NCI-H2081 treated with DMSO at 0.1 percent for 48 hours (cell line): ENCODE measurements at regions not wholly inside any gene's neighbourhood (a gene's known extent, or its start where the extent isn't known, plus 50 kb on each side); places are given as distances from the start of the nearest gene placed in this dataset.

ENCODE experiments used
- DNase-seq: peaks from one replicate; lab custom pipeline; 2025; lab: John Stamatoyannopoulos, UW

DNA sequence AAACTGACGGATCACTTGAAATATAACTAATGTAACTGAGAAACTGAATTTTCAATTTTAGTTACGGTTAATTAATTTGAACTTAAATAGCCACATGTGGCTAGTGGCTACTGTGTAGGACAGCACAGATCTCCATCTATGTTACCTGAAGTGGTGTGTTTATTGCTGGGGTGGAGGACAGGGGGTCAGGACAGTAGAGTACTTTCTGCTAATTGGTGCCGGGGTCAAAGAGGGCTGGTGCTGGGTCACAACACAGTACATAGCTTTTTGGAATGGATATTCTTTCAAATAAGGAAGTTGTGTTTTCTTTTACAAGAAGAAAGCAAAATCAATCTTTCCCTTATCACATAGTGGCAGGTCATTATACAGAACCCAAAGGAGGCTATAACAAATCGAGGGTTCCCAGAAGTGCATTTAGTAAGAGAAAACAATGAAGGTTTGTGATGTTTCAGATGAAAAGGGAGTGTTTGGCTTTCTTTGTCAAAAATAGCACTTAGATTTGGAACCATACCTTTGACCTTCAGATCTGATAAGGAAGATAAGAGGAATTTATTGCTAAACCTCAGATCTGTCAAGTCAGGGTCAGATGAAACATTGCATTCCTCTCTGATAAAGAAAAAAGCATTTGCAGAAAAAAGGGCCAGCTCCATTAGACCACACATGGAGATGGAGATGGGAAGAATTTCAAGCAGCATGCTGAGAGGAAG lies 384.5 kb downstream of the AASDHPPT start:
- no peak for DNase-seq

DNA sequence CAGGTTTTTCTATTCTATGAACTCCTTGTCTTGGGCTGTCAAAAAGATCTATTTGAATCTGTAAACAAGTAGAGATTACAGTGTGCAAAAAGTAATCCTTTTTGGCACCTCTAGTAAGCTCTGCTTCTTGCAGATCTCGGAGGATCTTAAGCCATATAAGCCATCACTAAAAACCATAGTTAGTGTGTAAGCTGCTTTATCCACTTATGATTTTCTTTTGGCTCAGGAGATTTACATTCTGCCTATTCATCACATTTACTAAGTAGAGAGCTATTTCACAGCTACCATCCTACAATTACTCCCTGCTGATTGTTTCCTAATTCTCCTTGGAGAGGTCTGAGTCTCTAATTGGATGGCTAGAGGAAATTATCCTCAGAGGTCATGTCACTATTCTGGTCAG lies 385.7 kb downstream of the AASDHPPT start:
- DNase-seq: no peak

DNA sequence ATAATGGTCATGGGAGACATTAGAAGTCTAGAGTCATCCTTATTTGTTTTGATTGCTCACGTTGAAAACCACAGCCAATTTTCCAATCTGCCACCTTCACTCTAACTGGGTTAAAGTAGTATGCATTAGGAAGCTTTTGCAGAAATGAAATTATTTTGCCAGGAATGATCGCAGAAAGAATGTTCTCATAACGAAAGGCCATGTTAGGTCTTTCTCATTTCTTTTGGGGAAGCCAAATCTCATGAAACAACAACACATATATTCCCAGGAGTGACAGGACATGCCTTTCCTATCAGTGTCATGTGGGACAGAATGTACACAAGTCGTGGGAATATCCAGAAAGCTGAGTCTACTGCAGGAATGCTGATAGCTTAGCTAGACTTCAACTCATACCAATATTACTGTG lies 386.3 kb downstream of the AASDHPPT start:
- no peak for DNase-seq

DNA sequence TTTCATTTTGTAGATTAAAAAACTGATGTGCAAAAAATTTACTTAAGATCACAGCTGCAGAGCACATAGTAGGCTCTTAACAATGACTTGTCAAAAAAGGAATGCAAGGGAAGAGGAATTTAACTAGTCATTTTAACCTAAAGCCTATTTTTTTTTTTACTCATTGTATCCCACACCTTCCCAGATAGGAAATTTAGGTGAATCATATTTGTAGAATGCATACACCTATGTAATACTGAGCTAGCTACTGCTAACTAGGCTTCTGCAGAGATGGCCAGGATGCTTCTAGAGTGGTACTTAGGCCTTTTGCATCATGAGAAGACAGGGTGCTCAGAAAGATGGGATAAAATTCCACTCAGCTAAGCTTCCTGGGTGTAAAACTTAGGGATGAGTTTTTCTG lies 387.3 kb downstream of the AASDHPPT start:
- no peak for DNase-seq

DNA sequence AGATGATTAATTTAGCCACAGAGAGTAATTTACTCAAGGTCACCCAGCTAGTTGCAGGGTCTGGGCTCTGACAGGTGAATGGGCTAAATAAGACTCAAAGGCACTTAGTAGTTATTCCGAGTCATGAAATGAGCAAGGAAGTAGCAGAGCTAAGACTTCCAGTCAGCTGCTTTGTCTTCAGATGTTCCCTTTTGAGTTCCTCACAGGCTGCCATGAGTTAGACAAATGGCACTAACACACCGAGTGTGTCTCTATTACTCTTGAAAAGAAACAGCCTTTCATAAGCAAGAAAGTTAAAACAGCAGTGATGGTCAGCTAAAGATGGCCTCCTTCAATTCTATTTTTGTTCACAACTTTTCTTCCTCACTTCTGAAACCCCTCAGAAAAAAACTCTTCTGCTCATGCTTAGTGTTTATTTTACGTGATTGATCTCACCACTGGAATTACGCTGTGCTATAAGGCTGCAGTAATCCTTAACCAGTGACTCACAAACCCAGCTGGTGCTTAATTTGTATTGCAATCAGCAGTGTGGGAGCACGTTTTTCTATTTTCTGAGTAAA lies 389.1 kb downstream of the AASDHPPT start:
- DNase-seq: no peak

DNA sequence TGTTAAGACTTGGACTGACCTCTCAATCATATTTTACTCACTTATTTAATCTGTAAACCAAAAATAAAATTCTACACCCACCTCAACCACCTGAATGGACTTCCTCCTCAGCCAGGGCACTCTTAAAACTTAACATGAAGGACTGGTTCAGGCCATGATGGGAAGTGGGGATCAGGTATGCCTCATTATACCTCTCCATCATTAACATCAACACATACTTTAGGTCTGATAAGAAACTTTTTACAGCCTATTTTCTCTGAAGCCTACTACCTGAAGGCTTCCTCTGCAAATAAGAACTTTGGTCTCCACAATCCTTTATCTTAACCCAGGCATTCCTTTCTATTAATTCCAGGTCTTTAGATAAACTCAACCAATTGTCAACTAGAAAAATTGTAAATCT lies 390.0 kb downstream of the AASDHPPT start:
- DNase-seq: no peak

DNA sequence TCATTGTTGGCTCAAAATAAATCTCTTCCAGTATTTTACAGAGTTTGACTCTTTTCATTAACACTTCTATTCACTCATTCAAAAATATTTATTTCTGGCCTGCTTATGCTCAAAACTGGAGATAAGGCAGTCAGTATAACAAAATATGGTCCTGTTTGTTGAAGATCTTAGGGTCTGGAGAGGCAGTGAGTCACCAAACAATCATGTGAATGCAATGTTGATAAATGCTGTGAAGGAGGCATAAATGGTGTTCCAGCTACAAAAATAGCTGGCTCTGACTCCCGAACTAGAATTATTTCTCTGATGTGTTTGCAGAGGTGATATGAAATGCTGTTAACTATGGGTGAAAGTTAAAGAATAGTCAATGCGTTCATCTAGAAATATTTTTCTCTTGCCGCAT lies 390.6 kb downstream of the AASDHPPT start:
- no peak for DNase-seq

DNA sequence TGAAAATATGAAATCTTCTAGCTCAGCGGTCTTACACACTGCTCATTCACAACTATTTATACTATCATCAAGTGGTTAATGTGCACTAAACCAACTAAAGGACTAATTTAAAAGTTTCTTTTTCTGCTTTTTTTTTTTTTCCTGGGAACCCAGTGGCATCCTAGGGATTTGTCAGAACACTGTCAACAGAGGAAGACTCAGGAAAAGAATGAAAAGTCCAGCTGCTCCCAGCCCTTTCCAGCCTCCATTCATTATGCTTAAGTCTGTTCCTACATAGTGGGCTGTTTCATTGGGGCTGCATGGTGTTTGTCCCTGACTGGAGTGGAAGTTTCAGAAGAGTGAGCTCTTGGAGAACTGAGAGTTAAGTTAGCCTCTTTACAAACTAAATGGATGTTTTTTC lies 391.1 kb downstream of the AASDHPPT start:
- no peak for DNase-seq

DNA sequence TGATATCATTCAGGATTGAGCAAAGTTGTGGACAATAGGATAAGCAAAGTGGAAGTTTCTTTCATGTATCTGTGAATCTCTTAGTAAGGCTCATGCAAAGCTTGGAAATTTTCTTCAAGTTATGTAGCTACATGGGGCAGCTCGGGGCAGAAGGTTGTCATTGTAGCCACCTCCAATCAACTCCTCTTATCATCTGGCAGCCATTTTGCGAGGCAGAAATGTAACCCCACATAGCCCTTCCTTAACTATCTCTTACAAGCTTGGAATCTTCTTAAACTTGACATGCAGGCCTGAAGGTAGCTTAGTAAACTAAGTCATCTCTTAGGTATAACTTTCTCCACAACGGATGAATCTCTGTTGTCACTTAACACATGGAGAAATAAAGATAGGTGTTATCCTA lies 392.8 kb downstream of the AASDHPPT start:
- DNase-seq: no peak

DNA sequence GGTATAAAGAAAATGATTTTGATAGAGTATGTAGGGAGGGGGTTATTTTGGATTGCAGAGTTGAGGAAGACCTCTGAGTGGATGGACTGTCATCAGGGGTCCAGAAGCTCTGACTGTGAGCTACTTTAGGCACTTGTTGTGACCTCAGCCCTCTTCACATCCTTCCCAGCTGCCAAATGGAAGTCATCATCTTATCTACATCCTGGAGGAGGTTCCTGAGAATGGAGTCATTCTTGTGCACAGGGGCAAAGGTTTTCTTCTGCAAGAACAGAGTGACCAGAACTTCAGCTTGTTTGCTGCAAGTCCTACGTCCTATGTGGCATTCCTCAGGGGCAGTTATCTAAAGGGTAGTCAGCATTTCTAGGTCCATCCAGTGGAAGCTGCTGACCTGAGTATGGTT lies 393.8 kb downstream of the AASDHPPT start:
- no peak for DNase-seq

DNA sequence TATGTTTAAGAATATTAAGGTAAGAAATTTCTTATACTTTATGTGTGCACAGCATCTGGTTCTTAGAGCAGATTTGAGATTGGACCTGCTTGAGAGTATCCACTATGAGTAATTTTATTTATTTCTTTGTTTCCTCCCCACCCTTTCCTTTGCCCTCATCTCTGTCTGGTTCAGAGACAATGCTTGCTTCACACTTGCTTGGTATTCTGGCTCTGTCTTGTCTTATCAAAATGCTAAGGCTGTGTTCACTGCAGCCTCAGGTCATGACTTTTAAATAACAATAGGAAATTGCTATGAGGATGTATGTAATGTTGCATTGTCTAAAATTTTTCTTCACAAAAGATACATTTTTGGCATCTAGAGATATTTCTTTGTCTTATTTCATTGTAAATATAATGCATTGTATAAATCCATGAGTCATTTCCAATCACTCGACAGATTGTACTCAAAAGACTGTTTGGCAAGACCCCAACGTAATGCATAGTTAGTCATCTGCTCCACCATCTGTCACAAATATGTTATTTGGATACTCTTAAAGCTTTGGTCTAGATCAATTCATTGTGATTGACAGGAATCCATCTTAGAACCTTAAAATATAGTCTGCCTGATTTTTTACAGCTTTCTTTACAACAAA lies 395.7 kb downstream of the AASDHPPT start:
- DNase-seq: no peak

DNA sequence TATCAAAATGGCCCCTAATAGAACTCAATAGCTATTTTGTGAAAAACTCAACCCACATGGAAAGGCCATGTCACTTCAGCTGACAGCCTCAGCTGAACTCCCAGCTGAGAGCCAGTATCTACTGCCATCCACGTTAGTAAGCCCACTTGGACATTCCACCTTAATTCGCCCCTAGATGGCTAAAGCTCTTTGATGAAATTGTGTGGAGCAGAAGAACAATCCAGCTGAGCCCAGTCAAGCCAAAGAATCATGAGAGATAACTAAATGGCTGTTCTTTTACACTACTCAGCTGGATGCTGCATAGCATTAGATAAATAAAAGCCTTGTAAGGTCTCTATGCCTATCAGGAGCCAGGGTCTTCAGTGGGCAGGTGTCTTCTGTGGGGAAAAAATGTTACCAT lies 396.8 kb downstream of the AASDHPPT start:
- DNase-seq: no peak

DNA sequence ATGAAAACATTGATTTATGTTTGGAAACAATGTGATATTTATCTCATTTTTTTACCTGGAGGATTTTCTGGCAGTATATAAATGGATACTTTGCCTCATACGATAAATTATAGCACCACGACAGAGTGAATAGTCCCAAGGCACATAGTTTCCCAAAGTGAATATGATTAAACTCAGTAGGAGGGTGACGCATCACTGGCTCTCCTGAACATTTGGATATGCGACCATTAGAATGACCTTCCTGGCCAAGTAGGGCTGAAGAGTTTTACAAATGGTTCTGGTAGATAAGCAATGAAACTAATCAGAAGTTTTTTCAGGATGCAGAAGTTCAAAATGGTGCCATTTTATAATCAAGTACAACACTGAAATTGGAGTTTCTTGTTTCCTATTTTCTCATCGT lies 397.7 kb downstream of the AASDHPPT start:
- DNase-seq: no peak

DNA sequence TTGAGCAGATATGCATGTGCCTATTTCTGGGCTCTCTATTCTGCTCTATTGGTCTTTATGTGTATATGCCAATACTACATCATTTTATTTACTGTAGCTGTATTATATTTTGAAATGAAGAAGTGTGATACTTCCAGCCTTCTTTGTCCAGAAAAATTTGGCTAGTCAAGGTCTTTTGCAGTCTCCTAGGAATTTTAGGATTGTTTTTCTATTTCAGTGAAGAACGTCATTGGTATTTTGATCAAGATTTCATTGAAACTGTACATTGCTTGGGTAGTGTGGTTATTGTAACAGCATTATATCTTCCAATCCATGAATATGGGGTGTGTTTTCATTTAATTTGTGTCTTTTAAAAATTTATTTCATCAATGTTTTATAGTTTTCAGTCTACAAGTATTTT lies 400.3 kb downstream of the AASDHPPT start:
- no peak for DNase-seq

DNA sequence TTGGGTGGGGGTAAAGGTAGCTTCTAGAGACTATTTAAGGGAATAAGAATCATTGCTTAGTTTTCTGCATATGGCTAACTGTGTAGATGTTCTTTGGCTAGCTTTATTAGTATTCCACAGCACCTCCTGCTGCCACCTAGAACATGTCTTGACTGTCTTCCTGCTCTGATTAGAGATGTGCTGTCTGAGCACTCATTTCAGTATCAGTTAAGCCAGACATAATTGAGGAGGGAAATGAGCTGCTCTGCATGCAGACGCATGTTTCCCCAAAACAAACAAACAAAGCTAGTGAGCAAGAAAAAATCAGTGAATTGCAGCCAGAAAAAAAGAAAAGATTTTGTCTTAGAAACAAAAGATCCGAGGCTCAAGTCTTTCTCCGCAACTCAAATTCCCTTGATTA lies 402.2 kb downstream of the AASDHPPT start:
- no peak for DNase-seq

DNA sequence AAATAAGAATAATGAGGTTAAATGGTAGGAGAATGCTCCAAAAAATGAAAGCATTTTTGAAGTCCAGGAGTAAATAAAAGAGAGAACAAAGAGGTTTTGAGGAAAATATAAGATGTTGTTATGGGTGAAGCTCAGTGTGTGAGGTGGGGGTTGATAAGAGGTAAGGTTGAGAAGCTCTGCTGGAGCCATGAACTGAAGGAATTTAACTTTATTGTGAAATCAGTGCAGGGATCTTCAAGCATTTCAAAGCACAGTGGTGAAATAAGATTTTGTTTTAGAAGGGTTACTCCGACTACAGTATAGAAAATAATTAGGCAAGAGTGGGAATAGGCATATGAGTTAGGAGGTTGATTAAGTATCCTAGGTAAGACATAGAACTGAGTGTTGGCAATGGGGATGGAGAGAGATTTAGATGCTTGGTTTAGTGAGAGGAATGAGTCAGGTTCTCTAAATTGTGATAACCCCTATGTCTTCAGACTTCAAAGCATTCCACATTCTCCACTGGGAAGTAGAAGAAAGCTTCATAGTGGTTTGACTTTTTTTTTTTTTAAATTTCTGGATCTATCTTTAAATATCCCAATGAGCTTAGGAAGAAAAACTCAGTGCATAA lies 403.2 kb downstream of the AASDHPPT start:
- no peak for DNase-seq

DNA sequence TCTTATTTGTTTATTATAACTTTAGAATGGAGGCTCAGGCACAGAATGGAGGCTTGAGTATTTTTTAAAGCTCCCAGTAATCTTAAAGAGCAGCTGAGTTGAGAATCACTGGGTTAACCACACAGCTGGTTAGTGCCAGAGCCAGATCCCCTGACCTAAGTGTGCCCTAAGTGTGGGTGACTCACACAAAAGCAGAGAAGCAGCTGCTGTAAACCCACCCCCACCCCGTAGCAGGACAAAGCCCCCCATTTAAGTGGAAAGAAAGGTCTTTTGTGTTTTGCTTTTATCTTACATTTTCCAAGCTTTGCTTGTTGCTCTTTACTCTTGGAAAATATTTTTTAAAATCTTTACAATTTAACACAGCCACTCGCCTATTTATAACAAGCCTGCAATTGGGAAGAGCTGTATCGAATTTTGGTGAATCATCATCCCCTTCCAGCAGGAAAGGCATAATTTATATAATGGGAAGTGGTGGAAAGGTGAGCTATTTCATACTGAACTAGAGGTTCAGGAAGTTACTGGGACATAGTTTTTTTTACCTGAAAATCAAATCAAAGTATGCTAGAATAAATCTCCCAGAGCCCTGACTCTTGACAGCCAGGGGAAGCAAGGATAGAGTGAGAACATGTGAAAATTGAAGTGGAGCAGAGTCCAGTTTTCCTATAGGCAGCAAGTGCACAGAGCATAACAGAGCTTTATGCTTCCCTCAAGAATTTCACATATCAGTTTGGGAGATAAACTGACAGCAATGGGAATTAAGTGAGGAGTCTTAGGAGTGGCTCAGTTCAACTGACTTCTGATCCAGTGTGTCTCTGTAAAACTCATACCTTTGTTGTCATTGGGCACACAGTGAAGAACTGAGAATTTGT lies 405.7 kb downstream of the AASDHPPT start:
- DNase-seq: no peak

DNA sequence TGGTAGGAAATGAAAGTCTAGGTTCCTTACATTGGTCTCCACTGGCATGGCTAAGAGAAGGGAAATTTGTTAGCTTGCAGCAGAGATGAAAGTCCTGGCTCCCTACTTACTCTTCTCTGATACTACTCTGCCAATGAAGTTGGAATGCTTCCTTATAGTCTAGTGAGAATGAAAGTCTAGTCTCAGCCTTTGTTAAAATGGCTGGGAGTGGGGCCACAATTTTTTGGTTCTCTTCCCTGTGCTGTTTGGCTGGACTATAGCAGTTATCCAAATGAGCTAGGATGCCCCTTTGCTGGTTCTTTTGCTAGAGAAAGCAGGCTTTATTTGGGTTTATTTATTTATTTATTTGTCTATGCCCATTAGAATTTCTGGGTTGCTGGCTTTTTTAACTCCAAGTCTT lies 414.3 kb downstream of the AASDHPPT start:
- no peak for DNase-seq

DNA sequence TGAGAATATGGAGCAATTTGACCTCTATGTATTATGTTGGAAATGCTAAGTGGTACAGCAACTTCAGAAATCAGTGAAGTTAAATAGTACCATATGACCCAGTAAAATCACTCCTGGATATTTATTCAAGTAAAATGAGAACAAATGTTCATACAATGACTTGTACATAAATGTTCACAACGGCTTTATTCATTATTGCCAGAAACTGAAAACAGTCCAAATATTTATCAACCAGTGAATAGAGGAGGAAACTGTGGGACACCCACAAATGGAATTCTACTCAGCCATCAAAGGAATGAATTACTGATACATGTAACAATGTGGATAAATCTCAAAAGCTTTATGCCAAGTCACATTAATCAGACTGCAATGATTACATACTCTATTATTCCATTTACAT lies 416.3 kb downstream of the AASDHPPT start:
- DNase-seq: no peak

DNA sequence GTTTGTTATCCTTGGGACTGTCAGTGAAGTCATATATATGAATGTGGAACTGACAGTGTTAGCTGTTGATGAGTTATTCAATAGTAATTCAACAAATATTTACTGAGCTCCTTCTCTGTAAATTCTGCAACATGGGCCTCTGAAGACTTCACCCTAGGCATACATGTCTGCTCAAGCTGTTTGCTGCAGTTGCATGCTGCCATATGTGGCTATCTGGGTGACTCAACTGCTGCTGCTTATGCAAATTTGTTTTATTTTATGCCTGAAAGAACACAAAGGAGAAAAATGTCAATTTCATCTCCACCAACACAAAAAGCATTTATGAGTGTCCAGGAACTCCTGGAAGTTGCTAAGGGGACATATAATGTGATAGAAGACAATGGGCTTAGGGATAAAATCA lies 417.6 kb downstream of the AASDHPPT start:
- DNase-seq: no peak

DNA sequence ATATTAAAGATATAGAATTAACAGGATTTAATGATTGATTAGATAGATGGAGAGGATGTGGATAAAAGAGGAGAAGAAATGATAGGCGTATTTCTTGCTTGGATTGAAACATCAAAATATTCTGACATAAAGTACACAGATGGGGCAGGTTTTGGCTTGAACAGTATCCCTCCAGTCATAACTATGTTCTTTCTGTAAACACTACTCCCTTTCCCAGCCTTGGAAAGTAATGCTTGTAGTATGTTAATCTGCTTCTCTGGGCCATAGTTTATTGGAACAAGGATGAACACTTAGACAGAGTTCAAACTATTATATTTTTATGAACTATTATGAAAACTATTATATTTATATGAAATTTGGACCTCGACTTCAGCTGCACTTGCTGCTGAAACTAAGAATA lies 419.2 kb downstream of the AASDHPPT start:
- no peak for DNase-seq

DNA sequence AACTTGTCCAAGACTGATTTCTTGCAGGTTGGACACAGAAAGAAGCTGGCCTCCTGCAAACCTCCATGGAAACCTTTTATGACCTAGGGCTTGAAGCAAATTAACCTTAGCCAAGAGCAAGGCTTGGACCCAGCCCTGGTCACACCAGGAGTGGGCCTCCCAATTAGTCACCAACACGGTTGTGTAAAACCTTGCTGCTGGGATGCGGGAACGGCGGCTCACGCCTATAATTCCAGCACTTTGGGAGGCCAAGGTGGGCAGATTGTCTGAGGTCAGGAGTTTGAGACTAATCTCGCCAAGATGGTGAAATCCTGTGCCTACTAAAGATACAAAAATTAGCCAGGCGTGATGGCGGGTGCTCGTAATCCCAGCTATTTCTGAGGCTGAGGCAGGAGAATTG lies 419.9 kb downstream of the AASDHPPT start:
- DNase-seq: no peak
